ENCODE measurements at regions not wholly inside any gene's neighbourhood (a gene's known extent, or its start where the extent isn't known, plus 50 kb on each side); places are given as distances from the start of the nearest gene placed in this dataset.

- no peaks in the 10 kb centered on the region for H3K9me3 ChIP-seq (ENCODE audit: control insufficient read depth in 2 of 2, low read length in 2 of 2)
- no peak overlapping the region for H3K4me3 ChIP-seq (ENCODE audit: low read length in 2 of 2)
- H3K36me3 ChIP-seq (ENCODE audit: control insufficient read depth in 2 of 2, insufficient read depth in 2 of 2, low read length in 2 of 2), result no peaks in the 10 kb centered on the region
- no peaks in the 10 kb centered on the region for H3K4me1 ChIP-seq (ENCODE audit: control insufficient read depth in 2 of 2, insufficient read depth in 2 of 2, low read length in 2 of 2)
- H3K9ac ChIP-seq (ENCODE audit: low read depth in 1 of 2, low read length in 2 of 2), result no peak overlapping the region
- no peaks in the 10 kb centered on the region for H3K27me3 ChIP-seq (ENCODE audit: control insufficient read depth in 2 of 2, insufficient read depth in 2 of 2, low read length in 2 of 2)
- H3K27ac ChIP-seq (ENCODE audit: low read depth in 2 of 2, low read length in 2 of 2), result no peak overlapping the region
These were observed 146.0 kb upstream of the SPACA1 start for GRCh38 chr6:87901613-87902012.

DNA sequence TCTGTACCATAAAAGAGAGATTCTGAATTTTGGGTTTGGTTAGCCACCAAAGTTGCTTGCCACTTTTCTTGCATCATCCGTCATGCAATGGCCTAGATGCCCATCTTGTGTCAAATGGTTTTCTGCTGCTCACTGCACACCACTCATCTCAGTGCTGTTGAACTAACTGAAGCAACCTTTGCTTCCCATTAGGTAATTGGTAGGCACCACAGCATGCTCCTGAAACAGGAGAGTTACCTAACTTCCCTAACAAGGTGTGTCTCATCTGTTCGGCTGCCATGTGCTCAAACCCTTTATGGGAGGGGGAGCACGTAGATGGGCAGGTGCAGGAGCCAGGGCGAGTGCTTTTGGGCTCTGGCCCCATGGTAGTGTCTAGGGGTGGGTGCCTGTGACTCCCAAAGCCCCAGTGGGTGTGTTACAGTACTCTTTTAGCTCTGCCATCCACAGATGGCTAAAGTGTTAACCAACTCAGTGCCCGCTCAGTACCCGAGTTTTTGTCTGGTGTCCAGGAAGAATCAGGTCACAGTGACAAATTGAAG, 147.4 kb upstream of the SPACA1 start:
- Histone ChIP-seq H3K4me3 (ENCODE audit: low read length in 2 of 2) (no peak overlapping the region), H3K9ac (ENCODE audit: low read depth in 1 of 2, low read length in 2 of 2) (no peak overlapping the region), H3K27me3 (ENCODE audit: control insufficient read depth in 2 of 2, insufficient read depth in 2 of 2, low read length in 2 of 2) (no peaks in the 10 kb centered on the region), H3K9me3 (ENCODE audit: control insufficient read depth in 2 of 2, low read length in 2 of 2) (no peaks in the 10 kb centered on the region), H3K36me3 (ENCODE audit: control insufficient read depth in 2 of 2, insufficient read depth in 2 of 2, low read length in 2 of 2) (no peaks in the 10 kb centered on the region), H3K27ac (ENCODE audit: low read depth in 2 of 2, low read length in 2 of 2) (no peak overlapping the region), H3K4me1 (ENCODE audit: control insufficient read depth in 2 of 2, insufficient read depth in 2 of 2, low read length in 2 of 2) (no peaks in the 10 kb centered on the region)

- no peak overlapping the region for H3K27ac ChIP-seq (ENCODE audit: low read depth in 2 of 2, low read length in 2 of 2)
- no peak overlapping the region for H3K4me3 ChIP-seq (ENCODE audit: low read length in 2 of 2)
- no peaks in the 10 kb centered on the region for H3K4me1 ChIP-seq (ENCODE audit: control insufficient read depth in 2 of 2, insufficient read depth in 2 of 2, low read length in 2 of 2)
- no peaks in the 10 kb centered on the region for H3K9me3 ChIP-seq (ENCODE audit: control insufficient read depth in 2 of 2, low read length in 2 of 2)
- no peaks in the 10 kb centered on the region for H3K36me3 ChIP-seq (ENCODE audit: control insufficient read depth in 2 of 2, insufficient read depth in 2 of 2, low read length in 2 of 2)
- H3K9ac ChIP-seq (ENCODE audit: low read depth in 1 of 2, low read length in 2 of 2), result no peak overlapping the region
- H3K27me3 ChIP-seq (ENCODE audit: control insufficient read depth in 2 of 2, insufficient read depth in 2 of 2, low read length in 2 of 2), result no peaks in the 10 kb centered on the region
These were observed 148.0 kb upstream of the SPACA1 start for GRCh38 chr6:87899499-87900147.

- Histone ChIP-seq H3K36me3 (ENCODE audit: control insufficient read depth in 2 of 2, insufficient read depth in 2 of 2, low read length in 2 of 2) (no peaks in the 10 kb centered on the region), H3K27ac (ENCODE audit: low read depth in 2 of 2, low read length in 2 of 2) (no peak overlapping the region), H3K9ac (ENCODE audit: low read depth in 1 of 2, low read length in 2 of 2) (no peak overlapping the region), H3K27me3 (ENCODE audit: control insufficient read depth in 2 of 2, insufficient read depth in 2 of 2, low read length in 2 of 2) (no peaks in the 10 kb centered on the region), H3K9me3 (ENCODE audit: control insufficient read depth in 2 of 2, low read length in 2 of 2) (no peaks in the 10 kb centered on the region), H3K4me3 (ENCODE audit: low read length in 2 of 2) (no peak overlapping the region), H3K4me1 (ENCODE audit: control insufficient read depth in 2 of 2, insufficient read depth in 2 of 2, low read length in 2 of 2) (no peaks in the 10 kb centered on the region)
These were observed 150.0 kb upstream of the SPACA1 start for GRCh38 chr6:87897663-87898062.

DNA sequence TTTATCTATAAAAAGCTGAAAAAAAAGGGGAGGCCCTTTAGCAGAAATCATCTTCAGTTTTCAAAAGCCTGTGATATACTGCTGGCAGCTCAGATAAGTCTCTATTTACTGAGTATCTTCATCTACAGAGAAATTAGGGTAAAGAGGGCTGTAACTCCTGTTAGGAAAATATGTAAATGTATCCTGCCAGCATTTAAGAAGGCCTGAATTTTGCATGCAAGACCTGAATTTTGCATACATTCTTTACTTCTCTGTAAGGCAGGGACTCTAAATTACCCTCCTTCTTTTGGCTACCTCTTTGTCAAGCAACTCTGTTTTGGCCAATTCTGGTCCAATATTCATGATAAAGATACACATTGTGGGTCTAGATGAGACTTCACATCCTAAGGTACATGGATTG, 150.6 kb upstream of the SPACA1 start:
- Histone ChIP-seq H3K27ac (ENCODE audit: low read depth in 2 of 2, low read length in 2 of 2) (no peak overlapping the region), H3K9ac (ENCODE audit: low read depth in 1 of 2, low read length in 2 of 2) (no peak overlapping the region), H3K4me3 (ENCODE audit: low read length in 2 of 2) (no peak overlapping the region)

DNA sequence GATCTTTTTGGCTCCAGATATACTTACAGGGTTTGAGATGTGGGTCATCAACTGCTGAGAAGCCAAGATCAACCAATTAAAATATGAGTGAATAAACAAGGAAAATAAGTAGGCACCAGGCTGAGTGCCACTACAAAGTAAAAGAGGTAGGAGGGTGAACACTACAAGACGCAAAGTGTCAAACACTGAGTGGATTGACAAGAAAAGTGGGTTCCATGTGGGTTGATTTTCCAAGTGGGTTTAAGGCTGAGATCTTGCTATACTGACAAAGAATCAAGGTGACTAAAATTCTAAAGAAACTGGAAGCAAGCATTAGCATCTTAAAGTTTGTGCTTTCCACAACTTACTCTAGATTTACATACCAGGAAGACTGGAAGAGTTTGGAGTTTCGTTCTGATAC, 160.4 kb upstream of the SPACA1 start:
- Histone ChIP-seq H3K36me3 (ENCODE audit: control insufficient read depth in 2 of 2, insufficient read depth in 2 of 2, low read length in 2 of 2) (no peaks in the 10 kb centered on the region), H3K27ac (ENCODE audit: low read depth in 2 of 2, low read length in 2 of 2) (no peak overlapping the region), H3K27me3 (ENCODE audit: control insufficient read depth in 2 of 2, insufficient read depth in 2 of 2, low read length in 2 of 2) (no peaks in the 10 kb centered on the region), H3K9ac (ENCODE audit: low read depth in 1 of 2, low read length in 2 of 2) (no peak overlapping the region), H3K4me1 (ENCODE audit: control insufficient read depth in 2 of 2, insufficient read depth in 2 of 2, low read length in 2 of 2) (no peaks in the 10 kb centered on the region), H3K4me3 (ENCODE audit: low read length in 2 of 2) (no peak overlapping the region), H3K9me3 (ENCODE audit: control insufficient read depth in 2 of 2, low read length in 2 of 2) (no peaks in the 10 kb centered on the region)

More for the DNA sequence above, 150.6 kb upstream of the SPACA1 start:
- Histone ChIP-seq H3K9me3 (ENCODE audit: control insufficient read depth in 2 of 2, low read length in 2 of 2) (no peaks in the 10 kb centered on the region), H3K36me3 (ENCODE audit: control insufficient read depth in 2 of 2, insufficient read depth in 2 of 2, low read length in 2 of 2) (no peaks in the 10 kb centered on the region), H3K27me3 (ENCODE audit: control insufficient read depth in 2 of 2, insufficient read depth in 2 of 2, low read length in 2 of 2) (no peaks in the 10 kb centered on the region), H3K4me1 (ENCODE audit: control insufficient read depth in 2 of 2, insufficient read depth in 2 of 2, low read length in 2 of 2) (no peaks in the 10 kb centered on the region)

DNA sequence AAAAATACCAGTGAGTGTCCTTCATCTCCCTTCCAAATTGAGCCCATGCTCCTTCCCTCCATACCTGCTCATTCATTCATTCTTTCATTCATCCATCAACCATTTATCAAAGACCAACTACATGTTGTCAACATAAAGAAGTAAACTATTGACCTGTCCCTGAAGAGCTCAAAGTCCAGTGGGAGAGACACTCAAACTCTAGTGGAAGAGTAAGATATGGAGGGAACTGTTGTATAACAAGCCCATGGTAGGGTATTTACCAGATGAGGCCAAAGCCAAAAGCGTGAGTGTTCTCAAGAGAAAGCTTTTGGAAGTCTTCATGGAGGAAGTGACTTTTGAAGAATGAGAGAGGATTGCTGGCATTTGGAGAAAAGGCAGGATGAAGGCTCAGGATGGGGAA, 163.4 kb upstream of the SPACA1 start:
- no peaks in the 10 kb centered on the region for H3K27me3 ChIP-seq (ENCODE audit: control insufficient read depth in 2 of 2, insufficient read depth in 2 of 2, low read length in 2 of 2)
- no peak overlapping the region for H3K4me3 ChIP-seq (ENCODE audit: low read length in 2 of 2)
- no peak overlapping the region for H3K27ac ChIP-seq (ENCODE audit: low read depth in 2 of 2, low read length in 2 of 2)
- H3K9me3 ChIP-seq (ENCODE audit: control insufficient read depth in 2 of 2, low read length in 2 of 2), result no peaks in the 10 kb centered on the region
- no peaks in the 10 kb centered on the region for H3K36me3 ChIP-seq (ENCODE audit: control insufficient read depth in 2 of 2, insufficient read depth in 2 of 2, low read length in 2 of 2)
- no peaks in the 10 kb centered on the region for H3K4me1 ChIP-seq (ENCODE audit: control insufficient read depth in 2 of 2, insufficient read depth in 2 of 2, low read length in 2 of 2)
- no peak overlapping the region for H3K9ac ChIP-seq (ENCODE audit: low read depth in 1 of 2, low read length in 2 of 2)

DNA sequence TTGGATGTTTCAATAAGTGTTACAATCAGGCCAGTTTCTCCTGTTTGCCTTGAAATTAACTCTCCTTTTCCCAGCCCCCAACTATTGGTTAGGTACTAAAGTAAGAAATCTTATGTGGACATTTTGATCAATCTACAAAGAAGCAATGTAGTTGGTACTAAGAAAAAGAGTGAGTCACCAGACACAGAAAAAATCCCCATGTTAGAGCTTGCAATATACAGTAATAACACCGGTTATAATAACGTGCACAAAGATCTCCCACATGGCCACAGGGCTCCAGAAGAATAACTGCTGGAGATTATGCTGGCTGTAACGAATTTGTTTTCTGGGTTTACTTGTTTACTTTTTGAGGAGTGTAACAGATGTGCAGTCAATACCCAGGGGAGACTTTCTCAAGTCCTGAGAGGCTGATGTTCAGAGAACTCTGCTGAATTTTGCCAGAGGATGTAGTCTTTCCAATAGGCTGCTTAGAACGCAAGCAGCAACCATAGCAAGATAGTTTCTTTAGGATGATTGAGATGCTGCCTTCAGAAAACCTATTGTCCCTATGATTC, 166.2 kb upstream of the SPACA1 start:
- no peak overlapping the region for H3K27ac ChIP-seq (ENCODE audit: low read depth in 2 of 2, low read length in 2 of 2)
- H3K4me1 ChIP-seq (ENCODE audit: control insufficient read depth in 2 of 2, insufficient read depth in 2 of 2, low read length in 2 of 2), result no peaks in the 10 kb centered on the region
- no peaks in the 10 kb centered on the region for H3K36me3 ChIP-seq (ENCODE audit: control insufficient read depth in 2 of 2, insufficient read depth in 2 of 2, low read length in 2 of 2)
- H3K27me3 ChIP-seq (ENCODE audit: control insufficient read depth in 2 of 2, insufficient read depth in 2 of 2, low read length in 2 of 2), result no peaks in the 10 kb centered on the region
- no peaks in the 10 kb centered on the region for H3K9me3 ChIP-seq (ENCODE audit: control insufficient read depth in 2 of 2, low read length in 2 of 2)
- no peak overlapping the region for H3K9ac ChIP-seq (ENCODE audit: low read depth in 1 of 2, low read length in 2 of 2)
- H3K4me3 ChIP-seq (ENCODE audit: low read length in 2 of 2), result no peak overlapping the region

DNA sequence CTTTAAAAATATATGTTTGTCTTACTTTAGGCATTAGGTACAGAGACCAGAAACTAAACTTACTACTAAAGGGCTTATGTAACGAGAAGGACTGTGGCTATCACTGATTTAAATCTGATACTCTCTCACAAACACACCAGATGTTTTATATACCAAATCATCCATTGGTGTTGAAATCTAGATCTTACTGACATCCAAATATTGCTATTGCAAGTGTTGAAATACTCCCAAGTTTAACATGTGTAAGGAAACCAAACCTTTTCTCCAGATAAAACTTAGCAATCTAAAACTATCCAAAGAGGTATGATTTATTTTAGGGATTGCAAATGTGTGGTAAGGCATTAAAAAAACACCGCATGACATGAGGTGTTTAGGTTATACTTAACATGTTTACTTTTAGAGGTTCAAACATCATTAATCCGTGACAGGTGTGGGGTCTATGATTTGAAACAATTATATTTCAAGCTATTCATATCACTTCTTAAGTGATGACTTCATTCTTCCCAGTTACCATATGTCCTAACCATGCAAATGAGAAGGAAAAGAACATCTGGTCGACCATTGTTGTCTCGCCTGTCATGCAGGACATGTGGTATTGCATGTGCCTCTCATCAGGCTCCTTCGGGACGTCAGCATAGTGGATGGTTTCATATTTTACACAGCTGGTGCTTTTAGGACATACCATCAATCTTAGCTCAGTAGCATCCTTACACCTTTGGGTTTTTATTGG, 168.3 kb upstream of the SPACA1 start:
- Histone ChIP-seq H3K4me1 (ENCODE audit: control insufficient read depth in 2 of 2, insufficient read depth in 2 of 2, low read length in 2 of 2) (no peaks in the 10 kb centered on the region), H3K27me3 (ENCODE audit: control insufficient read depth in 2 of 2, insufficient read depth in 2 of 2, low read length in 2 of 2) (no peaks in the 10 kb centered on the region), H3K27ac (ENCODE audit: low read depth in 2 of 2, low read length in 2 of 2) (no peak overlapping the region), H3K36me3 (ENCODE audit: control insufficient read depth in 2 of 2, insufficient read depth in 2 of 2, low read length in 2 of 2) (no peaks in the 10 kb centered on the region), H3K9ac (ENCODE audit: low read depth in 1 of 2, low read length in 2 of 2) (no peak overlapping the region), H3K9me3 (ENCODE audit: control insufficient read depth in 2 of 2, low read length in 2 of 2) (no peaks in the 10 kb centered on the region), H3K4me3 (ENCODE audit: low read length in 2 of 2) (no peak overlapping the region)

GRCh38 chr6:87875781-87876180, 171.9 kb upstream of the SPACA1 start:
- H3K27me3 ChIP-seq (ENCODE audit: control insufficient read depth in 2 of 2, insufficient read depth in 2 of 2, low read length in 2 of 2), result no peaks in the 10 kb centered on the region
- no peaks in the 10 kb centered on the region for H3K9me3 ChIP-seq (ENCODE audit: control insufficient read depth in 2 of 2, low read length in 2 of 2)
- H3K36me3 ChIP-seq (ENCODE audit: control insufficient read depth in 2 of 2, insufficient read depth in 2 of 2, low read length in 2 of 2), result no peaks in the 10 kb centered on the region
- H3K4me1 ChIP-seq (ENCODE audit: control insufficient read depth in 2 of 2, insufficient read depth in 2 of 2, low read length in 2 of 2), result no peaks in the 10 kb centered on the region
- no peak overlapping the region for H3K27ac ChIP-seq (ENCODE audit: low read depth in 2 of 2, low read length in 2 of 2)
- H3K9ac ChIP-seq (ENCODE audit: low read depth in 1 of 2, low read length in 2 of 2), result no peak overlapping the region
- no peak overlapping the region for H3K4me3 ChIP-seq (ENCODE audit: low read length in 2 of 2)
